HepG2 (cell line): ENCODE measurements at regions not wholly inside any gene's neighbourhood (a gene's known extent, or its start where the extent isn't known, plus 50 kb on each side); places are given as distances from the start of the nearest gene placed in this dataset.

Source experiments
- ATF1 ChIP-seq: IDR thresholded peaks from 2 replicates; pipeline ENCODE4 v1.6.1; 2016; ENCODE audit warnings: mild to moderate bottlenecking, control low read depth
- E2F5 ChIP-seq: sonication (generic); formaldehyde crosslinking; conservative IDR thresholded peaks from 2 replicates; pipeline ENCODE4 v1.4.0; 2020; ENCODE audit warnings: missing genetic modification reagents
- GABPA ChIP-seq, 2 experiments: IDR thresholded peaks; 2 replicates each; pipeline ENCODE4 v1.6.1; 2011 to 2016; ENCODE audit warnings: low read depth in 2 of 2, low read length in 1 of 2, missing biosample characterization in 1 of 2, missing genetic modification characterization in 1 of 2
- HBP1 ChIP-seq: IDR thresholded peaks from 2 replicates; pipeline ENCODE4 v1.6.1; 2016; ENCODE audit warnings: low read depth, control low read depth
- MAX ChIP-seq: IDR thresholded peaks from 2 replicates; pipeline ENCODE4 v1.6.1; 2012; ENCODE audit warnings: inconsistent platforms
- MTF1 ChIP-seq: sonication (generic); formaldehyde crosslinking; IDR thresholded peaks from 2 replicates; pipeline ENCODE4 v1.5.0; 2020; ENCODE audit warnings: missing genetic modification reagents
- TFE3 ChIP-seq: IDR thresholded peaks from 2 replicates; pipeline ENCODE4 v1.6.1; 2016
- TGIF2 ChIP-seq: IDR thresholded peaks from 2 replicates; pipeline ENCODE4 v1.6.1; 2016; ENCODE audit warnings: control low read depth, missing compliant biosample characterization
- TOE1 ChIP-seq: sonication (generic); formaldehyde crosslinking; IDR thresholded peaks from 2 replicates; pipeline ENCODE4 v1.4.0; 2020; ENCODE audit warnings: mild to moderate bottlenecking, missing genetic modification reagents
- ZBED4 ChIP-seq: sonication (generic); formaldehyde crosslinking; IDR thresholded peaks from 2 replicates; pipeline ENCODE4 v1.4.0; 2020; ENCODE audit warnings: missing genetic modification reagents, borderline replicate concordance
- ZBTB8A ChIP-seq: sonication (generic); formaldehyde crosslinking; IDR thresholded peaks from 2 replicates; pipeline ENCODE4 v1.4.0; 2020; ENCODE audit warnings: mild to moderate bottlenecking, low read depth, missing genetic modification reagents, borderline replicate concordance
- ZNF451 ChIP-seq: sonication (generic); formaldehyde crosslinking; IDR thresholded peaks from 2 replicates; pipeline ENCODE4 v1.5.0; 2020; ENCODE audit warnings: mild to moderate bottlenecking, missing genetic modification reagents
- ZNF547 ChIP-seq: sonication (generic); formaldehyde crosslinking; IDR thresholded peaks from 2 replicates; pipeline ENCODE4 v1.5.1; 2020; ENCODE audit warnings: mild to moderate bottlenecking, missing genetic modification reagents
- ZNF687 ChIP-seq: sonication (generic); formaldehyde crosslinking; IDR thresholded peaks from 2 replicates; pipeline ENCODE4 v1.5.1; 2020; ENCODE audit warnings: mild to moderate bottlenecking, missing genetic modification reagents, moderate library complexity
- ZNF773 ChIP-seq: sonication (generic); formaldehyde crosslinking; IDR thresholded peaks from 2 replicates; pipeline ENCODE4 v1.4.0; 2020; ENCODE audit warnings: missing genetic modification reagents, borderline replicate concordance
- ZNF781 ChIP-seq: sonication (generic); formaldehyde crosslinking; IDR thresholded peaks from 2 replicates; pipeline ENCODE4 v1.5.1; 2020; ENCODE audit warnings: borderline replicate concordance, mild to moderate bottlenecking, missing genetic modification reagents; ENCODE audit errors: not compliant biosample characterization
- ZSCAN25 ChIP-seq: sonication (generic); formaldehyde crosslinking; IDR thresholded peaks from 2 replicates; pipeline ENCODE4 v1.8.0; 2022; ENCODE audit warnings: mild to moderate bottlenecking, missing genetic modification reagents
- ZSCAN30 ChIP-seq: sonication (generic); formaldehyde crosslinking; IDR thresholded peaks from 2 replicates; pipeline ENCODE4 v1.5.0; 2020; ENCODE audit warnings: mild to moderate bottlenecking, missing genetic modification reagents

GRCh38 chr15:73822998-73823397 is 50.4 kb upstream of the TBC1D21 start (continued):
- TF ChIP-seq ZBED4 (no peak), ZNF687 (CRISPR knock-in tag) (no peak), ZBTB8A (CRISPR knock-in tag) (no peak), TFE3 (CRISPR knock-in tag) (0 out of 2 replicates have a peak, but pooled peaks have one; percentile 24), ZSCAN25 (CRISPR knock-in tag) (no peak), ATF1 (CRISPR knock-in tag) (no peak), TGIF2 (CRISPR knock-in tag) (peak; percentile 68; the same call in 1 of the 2 replicates), GABPA (IDR thresholded peaks at IDR 0.05; ENCODE audit: low read depth, low read length) (no peak), GABPA (CRISPR knock-in tag; IDR thresholded peaks at IDR 0.05; ENCODE audit: low read depth) (peak; percentile 70), ZNF773 (CRISPR knock-in tag) (0 out of 2 replicates have a peak, but pooled peaks have one; percentile 58), HBP1 (CRISPR knock-in tag) (0 out of 2 replicates have a peak, but pooled peaks have one; percentile 34), TOE1 (no peak), MTF1 (CRISPR knock-in tag) (no peak), ZNF781 (CRISPR knock-in tag) (no peak), ZSCAN30 (CRISPR knock-in tag) (no peak), ZNF547 (CRISPR knock-in tag) (no peak), E2F5 (no peak), ZNF451 (no peak), MAX (no peak)
